ENCODE measurements at regions not wholly inside any gene's neighbourhood (a gene's known extent, or its start where the extent isn't known, plus 50 kb on each side); places are given as distances from the start of the nearest gene placed in this dataset.

GRCh38 chr17:416293-417206 lies 63.9 kb upstream of the RPH3AL start:
- ATAC-seq (no peak), DNase-seq (no peak)
- intact Hi-C loops (cut with DNase I): no loop called here

- intact Hi-C loops (cut with DNase I): loop anchor here (2.0 to 5.0 kb wide), 2 partner anchors 283 to 287 kb away; no protein-coding TSS in a partner anchor
- ATAC-seq (no peak), DNase-seq (no peak)
Observed at GRCh38 chr17:413706-414380, 61.2 kb upstream of the RPH3AL start.

- intact Hi-C loops (cut with DNase I): loop anchor here (2.0 to 5.0 kb wide), 2 partner anchors 284 to 288 kb away; no protein-coding TSS in a partner anchor
- DNase-seq (no peak), ATAC-seq (no peak)
Observed at GRCh38 chr17:413016-413350, 60.4 kb upstream of the RPH3AL start.

- ATAC-seq (peak in 1 of 2 donors; percentile 3), DNase-seq (peak; percentile 51)
- intact Hi-C loops (cut with DNase I): loop anchor here (2.0 to 5.0 kb wide), 2 partner anchors 285 to 288 kb away; no protein-coding TSS in a partner anchor
Observed at GRCh38 chr17:412211-413015, 59.8 kb upstream of the RPH3AL start.

GRCh38 chr17:411421-412120 lies 59.0 kb upstream of the RPH3AL start:
- intact Hi-C loops (cut with DNase I): loop anchor here (2.0 to 5.0 kb wide), 2 partner anchors 286 to 289 kb away; no protein-coding TSS in a partner anchor
- peak in 1 of 2 donors; percentile 4 for ATAC-seq
- DNase-seq: no peak

- DNase-seq (no peak), ATAC-seq (peak; percentile 19)
- intact Hi-C loops (cut with DNase I): loop anchor here in 1 of 2 donors (5.0 kb wide), 1 partner anchor 287 kb away; no protein-coding TSS in a partner anchor
Observed at GRCh38 chr17:410543-411401, 58.2 kb upstream of the RPH3AL start.

GRCh38 chr17:409848-410542 lies 57.4 kb upstream of the RPH3AL start:
- intact Hi-C loops (cut with DNase I): loop anchor here in 1 of 2 donors (5.0 kb wide), 1 partner anchor 287 kb away; no protein-coding TSS in a partner anchor
- ATAC-seq (peak; percentile 93 to 94), DNase-seq (peak; percentile 100)

GRCh38 chr17:409308-409847 lies 56.8 kb upstream of the RPH3AL start:
- DNase-seq: no peak
- ATAC-seq: no peak

GRCh38 chr17:404703-405102 lies 52.1 kb upstream of the RPH3AL start:
- intact Hi-C loops (cut with DNase I): no loop called here
- ATAC-seq: no peak

More at GRCh38 chr17:409308-409847, 56.8 kb upstream of the RPH3AL start:
- intact Hi-C loops (cut with DNase I): no loop called here

More at GRCh38 chr17:404703-405102, 52.1 kb upstream of the RPH3AL start:
- DNase-seq: no peak
